Psoas muscle (tissue), 7 donors: ENCODE measurements at regions not wholly inside any gene's neighbourhood (a gene's known extent, or its start where the extent isn't known, plus 50 kb on each side); places are given as distances from the start of the nearest gene placed in this dataset.

Experiments
- ATAC-seq, 4 donors: fragments of 200-7000 bp; cut with Tn5 transposase; one replicate each; pipeline ENCODE4 v1.9.1; 2020; ENCODE audit warnings: moderate library complexity in 3 of 4, mild to moderate bottlenecking in 2 of 4
- DNase-seq, 2 donors: peaks; one replicate each; pipeline ENCODE4 v3.0.0-alpha.2; 2020
- H3K27ac ChIP-seq: fragments of 200-600 bp; one replicate; pipeline ENCODE4 v1.8.0; 2022
- H3K27me3 ChIP-seq, 3 donors: fragments of 200-600 bp in 1 of 3; one replicate each; pipeline versions ENCODE4 v1.6.1 to v1.8.0; 2013 to 2022; ENCODE audit warnings: low read length in 2 of 3, mild to moderate bottlenecking in 2 of 3, moderate library complexity in 1 of 3; ENCODE audit not compliant: insufficient read depth in 3 of 3
- H3K36me3 ChIP-seq, 2 donors: fragments of 200-600 bp in 1 of 2; one replicate each; pipeline versions ENCODE4 v1.6.1 to v1.8.0; 2013 to 2022; ENCODE audit warnings: low read depth in 1 of 2, mild to moderate bottlenecking in 1 of 2, moderate library complexity in 1 of 2; ENCODE audit not compliant: insufficient read depth in 1 of 2
- H3K4me1 ChIP-seq: fragments of 200-600 bp; one replicate; pipeline ENCODE4 v1.8.0; 2022
- H3K4me3 ChIP-seq: fragments of 200-600 bp; one replicate; pipeline ENCODE4 v1.8.0; 2022; ENCODE audit warnings: mild to moderate bottlenecking
- H3K9me3 ChIP-seq: fragments of 200-600 bp; one replicate; pipeline ENCODE4 v1.8.0; 2022
- CTCF ChIP-seq: fragments of 200-600 bp; IDR thresholded peaks from one replicate; pipeline ENCODE4 v1.8.0; 2022; ENCODE audit warnings: antibody characterized with exemption
- WGBS, 3 donors: extraction: QIAGEN DNeasy Blood & Tissue Kit; methylation state at CpG; one replicate each; pipeline versions ENCODE4 v1.1.6 to v1.1.7; 2013; 5-methylcytosine and 5-hydroxymethylcytosine counted together
- intact Hi-C, 2 donors: fragments of 100-400 bp; cut with DNase I; formaldehyde crosslinking; loops; one replicate each; pipeline versions ENCODE4 v1.11.0 to v1.14.2; 2022
- donor health status: healthy with polysubstance abuse.
- donor health status: DM: no; HTN: no; CAD: no; lungs with moderate emphysema.
- donor health status: Bipolar disorder and iron deficiency.
- donor health status: healthy.
- donor health status: DM: yes; HTN: yes; CAD: no.
- donor health status: DM: no; HTN: no; CAD: no.
- donor health status: DM: yes; HTN: yes; CAD: no.

- intact Hi-C loops = no loop called here
- Histone ChIP-seq H3K27me3 (no peaks in the 10 kb centered on the region), H3K4me3 (no peak overlapping the region), H3K27ac (no peak overlapping the region), H3K4me1 (no peaks in the 10 kb centered on the region), H3K36me3 (no peaks in the 10 kb centered on the region), H3K9me3 (no peaks in the 10 kb centered on the region)
- no peak for TF ChIP-seq CTCF
- no peak for DNase-seq
- 55 to 80% (median 60%) methylated on average over 2 of the region's 2 CpGs for WGBS, 3 donors
- ATAC-seq = no peak
Observed at GRCh38 chr6:22412994-22413393, 116.2 kb upstream of the PRL start.

- Histone ChIP-seq H3K27me3 (no peaks in the 10 kb centered on the region), H3K4me1 (no peaks in the 10 kb centered on the region), H3K4me3 (no peak overlapping the region), H3K9me3 (peaks cover 7% of the 10 kb centered on the region), H3K36me3 (no peaks in the 10 kb centered on the region), H3K27ac (no peak overlapping the region)
- WGBS, 3 donors = 43 to 80% (median 48%) methylated on average over 6 of the region's 6 CpGs
- TF ChIP-seq CTCF = no peak
- intact Hi-C loops = no loop called here
- ATAC-seq = no peak
- DNase-seq = no peak
Observed at GRCh38 chr6:22413681-22414311, 117.0 kb upstream of the PRL start.

GRCh38 chr6:22418714-22419113 is 121.9 kb upstream of the PRL start:
- no peak for TF ChIP-seq CTCF
- Histone ChIP-seq H3K27ac (no peak overlapping the region), H3K4me3 (no peak overlapping the region), H3K36me3 (no peaks in the 10 kb centered on the region), H3K9me3 (peaks cover 23% of the 10 kb centered on the region), H3K4me1 (no peaks in the 10 kb centered on the region), H3K27me3 (no peaks in the 10 kb centered on the region)
- 62 to 78% (median 74%) methylated on average over 1 of the region's 1 CpG for WGBS, 3 donors
- no peak for DNase-seq
- intact Hi-C loops = no loop called here
- ATAC-seq = no peak

GRCh38 chr6:22421198-22421597 is 124.4 kb upstream of the PRL start:
- no peaks in the 10 kb centered on the region for H3K4me1 ChIP-seq
- no peak for DNase-seq
- no peak overlapping the region for H3K4me3 ChIP-seq
- intact Hi-C loops = no loop called here
- no peak overlapping the region for H3K27ac ChIP-seq
- no peak for TF ChIP-seq CTCF
- WGBS, 3 donors = 70 to 72% (median 71%) methylated on average over 2 of the region's 2 CpGs
- peaks cover 23% of the 10 kb centered on the region for H3K9me3 ChIP-seq
- H3K27me3 ChIP-seq = no peaks in the 10 kb centered on the region
- no peaks in the 10 kb centered on the region for H3K36me3 ChIP-seq
- ATAC-seq = no peak

- intact Hi-C loops = no loop called here
- TF ChIP-seq CTCF = no peak
- H3K9me3 ChIP-seq = peaks cover 14% of the 10 kb centered on the region
- H3K27ac ChIP-seq = no peak overlapping the region
- ATAC-seq (no peak), DNase-seq (no peak)
- H3K36me3 ChIP-seq = no peaks in the 10 kb centered on the region
- no peaks in the 10 kb centered on the region for H3K27me3 ChIP-seq
- no peak overlapping the region for H3K4me3 ChIP-seq
- H3K4me1 ChIP-seq = no peaks in the 10 kb centered on the region
- 82 to 87% (median 82%) methylated on average over 2 of the region's 2 CpGs for WGBS, 3 donors
Observed at GRCh38 chr6:22424196-22424595, 127.4 kb upstream of the PRL start.
